HEK293T (cell line): ENCODE measurements at regions not wholly inside any gene's neighbourhood (a gene's known extent, or its start where the extent isn't known, plus 50 kb on each side); places are given as distances from the start of the nearest gene placed in this dataset.
"Not testable (repeated sequence)": the region's sequence is repeated elsewhere in the genome, so short reads cannot be mapped to it uniquely, and the experiment has no call there.

Source experiments
- ARNT ChIP-seq: fragments of 450-650 bp; IDR thresholded peaks from 2 replicates; pipeline ENCODE4 v1.6.1; 2017; ENCODE audit warnings: mild to moderate bottlenecking
- BHLHE40 ChIP-seq: fragments of 450-650 bp; IDR thresholded peaks from 2 replicates; pipeline ENCODE4 v1.6.1; 2016; ENCODE audit warnings: mild to moderate bottlenecking, moderate library complexity, borderline replicate concordance
- FOXA1 ChIP-seq: fragments of 450-650 bp; IDR thresholded peaks from 2 replicates; pipeline ENCODE4 v1.6.1; 2016; ENCODE audit warnings: mild to moderate bottlenecking
- FOXK2 ChIP-seq: fragments of 450-650 bp; IDR thresholded peaks from 2 replicates; pipeline ENCODE4 v1.6.1; 2016; ENCODE audit warnings: mild to moderate bottlenecking
- FOXM1 ChIP-seq: fragments of 450-650 bp; IDR thresholded peaks from 2 replicates; pipeline ENCODE4 v1.6.1; 2017; ENCODE audit warnings: mild to moderate bottlenecking, borderline replicate concordance
- NFRKB ChIP-seq: fragments of 450-650 bp; IDR thresholded peaks from 2 replicates; pipeline ENCODE4 v1.6.1; 2016; ENCODE audit warnings: mild to moderate bottlenecking, moderate library complexity
- PKNOX1 ChIP-seq: fragments of 450-650 bp; IDR thresholded peaks from 2 replicates; pipeline ENCODE4 v1.6.1; 2016
- SP1 ChIP-seq: fragments of 450-650 bp; IDR thresholded peaks from 2 replicates; pipeline ENCODE4 v1.6.1; 2017
- SUZ12 ChIP-seq: fragments of 450-650 bp; IDR thresholded peaks from 2 replicates; pipeline ENCODE4 v1.6.1; 2016; ENCODE audit warnings: mild to moderate bottlenecking
- TARDBP ChIP-seq: fragments of 450-650 bp; IDR thresholded peaks from 2 replicates; pipeline ENCODE4 v1.6.1; 2016
- ZNF384 ChIP-seq: fragments of 450-650 bp; IDR thresholded peaks from 2 replicates; pipeline ENCODE4 v1.6.1; 2016

- not testable (repeated sequence) for TF ChIP-seq ZNF384, ARNT, FOXM1, SP1, NFRKB, BHLHE40, TARDBP, FOXK2, SUZ12, PKNOX1, FOXA1
These were observed 508.7 kb downstream of the RPIA start for GRCh38 chr2:89200247-89200527.
